Ishikawa (cell line): ENCODE measurements at regions not wholly inside any gene's neighbourhood (a gene's known extent, or its start where the extent isn't known, plus 50 kb on each side); places are given as distances from the start of the nearest gene placed in this dataset.

ENCODE experiments used
- CEBPB ChIP-seq: IDR thresholded peaks from 2 replicates; pipeline ENCODE4 v1.6.1; 2012
- CREB1 ChIP-seq: IDR thresholded peaks from 2 replicates; pipeline ENCODE4 v1.6.1; 2012; ENCODE audit warnings: low read depth
- EGR1 ChIP-seq: IDR thresholded peaks from 2 replicates; pipeline ENCODE4 v1.6.1; 2012
- EP300 ChIP-seq: IDR thresholded peaks from 2 replicates; pipeline ENCODE4 v1.6.1; 2012; ENCODE audit warnings: borderline replicate concordance
- FOXM1 ChIP-seq: IDR thresholded peaks from 2 replicates; pipeline ENCODE4 v1.6.1; 2012; ENCODE audit warnings: low read depth, borderline replicate concordance
- MAX ChIP-seq: IDR thresholded peaks from 2 replicates; pipeline ENCODE4 v1.6.1; 2012
- NFIC ChIP-seq: IDR thresholded peaks from 2 replicates; pipeline ENCODE4 v1.6.1; 2012
- RAD21 ChIP-seq: IDR thresholded peaks from 2 replicates; pipeline ENCODE4 v1.6.1; 2012; ENCODE audit warnings: low read depth
- REST ChIP-seq: IDR thresholded peaks from 2 replicates; pipeline ENCODE4 v1.6.1; 2012; ENCODE audit warnings: low read depth, mild to moderate bottlenecking
- TAF1 ChIP-seq: IDR thresholded peaks from 2 replicates; pipeline ENCODE4 v1.6.1; 2012; ENCODE audit warnings: low read depth, mild to moderate bottlenecking
- TCF12 ChIP-seq: IDR thresholded peaks from 2 replicates; pipeline ENCODE4 v1.6.1; 2012; ENCODE audit warnings: low read depth
- TEAD4 ChIP-seq: IDR thresholded peaks from 2 replicates; pipeline ENCODE4 v1.6.1; 2012
- YY1 ChIP-seq: IDR thresholded peaks from 2 replicates; pipeline ENCODE4 v1.6.1; 2012; ENCODE audit warnings: low read depth
- ZBTB7A ChIP-seq: IDR thresholded peaks from 2 replicates; pipeline ENCODE4 v1.6.1; 2012; ENCODE audit warnings: low read depth
- TF ChIP-seq, protein P1 (sequence below): IDR thresholded peaks from 2 replicates; pipeline ENCODE4 v1.6.1; 2012

DNA sequence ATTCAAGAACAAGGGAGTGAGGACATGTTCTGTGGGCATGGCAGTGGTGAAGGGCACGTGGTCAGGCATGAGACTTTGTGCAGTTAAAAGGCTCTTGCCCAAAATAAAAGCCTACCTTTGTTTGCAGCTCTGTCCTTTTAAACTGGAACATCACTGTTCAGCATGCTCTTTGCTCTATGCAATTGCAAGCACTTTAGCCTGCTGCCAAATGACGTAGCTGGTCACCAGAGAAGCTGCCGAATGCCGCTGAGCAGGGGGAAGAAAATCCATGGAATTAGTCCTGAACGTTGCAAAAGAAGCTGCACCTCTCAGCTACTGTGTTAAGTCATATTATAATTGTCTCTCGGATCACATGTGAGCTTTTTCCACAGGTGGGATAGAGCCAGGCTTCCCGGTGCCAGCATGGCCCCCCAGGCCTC, 176.3 kb upstream of the DIO2 start:
- TF ChIP-seq FOXM1 (no peak), CEBPB (no peak), TCF12 (no peak), TEAD4 (no peak), EP300 (no peak), MAX (no peak), CREB1 (no peak), YY1 (no peak), TAF1 (no peak), ZBTB7A (no peak), RAD21 (no peak)
- TF ChIP-seq, protein P1, sequence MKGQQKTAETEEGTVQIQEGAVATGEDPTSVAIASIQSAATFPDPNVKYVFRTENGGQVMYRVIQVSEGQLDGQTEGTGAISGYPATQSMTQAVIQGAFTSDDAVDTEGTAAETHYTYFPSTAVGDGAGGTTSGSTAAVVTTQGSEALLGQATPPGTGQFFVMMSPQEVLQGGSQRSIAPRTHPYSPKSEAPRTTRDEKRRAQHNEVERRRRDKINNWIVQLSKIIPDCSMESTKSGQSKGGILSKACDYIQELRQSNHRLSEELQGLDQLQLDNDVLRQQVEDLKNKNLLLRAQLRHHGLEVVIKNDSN: no peak

GRCh38 chr14:80385336-80385735, 174.0 kb upstream of the DIO2 start:
- TF ChIP-seq TAF1 (no peak), NFIC (no peak), CREB1 (no peak), MAX (no peak), TEAD4 (no peak), FOXM1 (no peak), YY1 (no peak), EP300 (no peak), ZBTB7A (no peak), TCF12 (no peak), REST (no peak), RAD21 (no peak), EGR1 (no peak), CEBPB (no peak)
- TF ChIP-seq, protein P1: no peak

DNA sequence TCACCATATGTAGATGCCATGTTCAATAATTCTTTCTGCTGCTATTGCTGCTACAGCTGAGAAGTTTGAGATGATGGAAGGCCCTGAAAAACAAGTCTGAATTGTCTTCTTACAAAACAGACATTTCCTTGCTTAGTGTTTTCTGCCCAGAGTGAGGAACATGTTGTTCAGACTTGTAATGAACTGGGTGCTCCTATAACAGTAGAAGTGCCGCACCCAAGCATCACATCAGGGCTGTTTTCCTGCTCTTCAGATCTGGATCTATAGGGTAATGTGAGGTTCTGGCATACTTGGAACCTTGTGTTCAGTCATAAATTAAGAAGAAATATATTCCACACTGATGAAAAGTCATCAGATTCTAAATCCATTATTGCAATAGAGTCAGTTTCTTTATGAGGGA, 171.9 kb upstream of the DIO2 start:
- TF ChIP-seq TEAD4 (no peak), CEBPB (no peak), YY1 (no peak), NFIC (no peak), RAD21 (no peak), REST (no peak), TAF1 (no peak), MAX (no peak), TCF12 (no peak), ZBTB7A (no peak), CREB1 (no peak)

DNA sequence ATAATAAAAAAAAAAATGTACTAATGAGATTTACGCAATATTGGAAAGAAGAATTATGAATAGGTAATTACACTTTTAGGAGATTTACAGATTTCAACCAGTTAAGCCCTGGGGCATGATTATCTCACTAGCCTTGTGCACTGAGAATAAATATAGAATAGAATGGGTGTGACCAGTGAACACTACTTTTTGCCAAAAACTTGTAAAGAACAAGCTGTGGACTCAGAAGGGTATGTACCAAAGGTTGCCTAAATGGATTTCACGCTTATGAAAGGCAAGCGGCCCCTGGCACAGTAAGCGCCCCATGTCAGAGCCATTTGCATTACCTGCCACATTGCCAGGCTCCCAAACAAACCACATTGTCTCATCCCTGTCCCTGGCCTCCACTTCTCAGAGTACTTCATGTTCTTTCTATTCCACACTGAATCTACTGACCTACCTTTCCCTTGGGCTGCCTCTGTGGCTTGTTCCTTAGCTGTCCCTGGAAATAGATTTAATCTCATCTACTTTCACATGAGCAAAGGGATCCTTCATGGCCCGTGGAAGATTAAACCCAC, 170.6 kb upstream of the DIO2 start:
- no peak for TF ChIP-seq EGR1
- TF ChIP-seq YY1: no peak
- TF ChIP-seq EP300: no peak
- TF ChIP-seq MAX: no peak
- TF ChIP-seq ZBTB7A: no peak
- TF ChIP-seq REST: no peak
- no peak for TF ChIP-seq TEAD4
- no peak for TF ChIP-seq CEBPB
- TF ChIP-seq FOXM1: no peak
- TF ChIP-seq, protein P1: no peak
- TF ChIP-seq NFIC: no peak
- no peak for TF ChIP-seq TCF12
- no peak for TF ChIP-seq CREB1
- TF ChIP-seq RAD21: no peak
- TF ChIP-seq TAF1: no peak
